SJCRH30 (cell line): ENCODE measurements at regions not wholly inside any gene's neighbourhood (a gene's known extent, or its start where the extent isn't known, plus 50 kb on each side); places are given as distances from the start of the nearest gene placed in this dataset.
"Not testable (repeated sequence)": the region's sequence is repeated elsewhere in the genome, so short reads cannot be mapped to it uniquely, and the experiment has no call there.

ENCODE experiments used
- DNase-seq, 2 experiments: peaks; one replicate each; pipeline ENCODE4 v3.0.0-alpha.2; 2015 to 2020
- H3K27ac ChIP-seq: fragments of 250-450 bp; sonication (Bioruptor Pico); 2 replicates; pipeline ENCODE4 v1.5.1; 2020; ENCODE audit warnings: mild to moderate bottlenecking, moderate library complexity
- H3K27me3 ChIP-seq: fragments of 250-450 bp; sonication (Bioruptor Pico); 2 replicates; pipeline ENCODE4 v1.5.1; 2020; ENCODE audit warnings: mild to moderate bottlenecking, moderate library complexity
- H3K36me3 ChIP-seq: fragments of 250-450 bp; sonication (Bioruptor Pico); 2 replicates; pipeline ENCODE4 v1.5.1; 2020; ENCODE audit warnings: mild to moderate bottlenecking, moderate library complexity
- H3K4me1 ChIP-seq: fragments of 250-450 bp; sonication (Bioruptor Pico); 2 replicates; pipeline ENCODE4 v1.5.1; 2020; ENCODE audit warnings: mild to moderate bottlenecking, moderate library complexity
- H3K4me3 ChIP-seq: fragments of 250-450 bp; sonication (Bioruptor Pico); 2 replicates; pipeline ENCODE4 v1.5.1; 2020; ENCODE audit warnings: mild to moderate bottlenecking, moderate library complexity
- H3K9me3 ChIP-seq: fragments of 250-450 bp; sonication (Bioruptor Pico); replicated peaks from 2 replicates; pipeline ENCODE4 v1.5.1; 2020; ENCODE audit warnings: mild to moderate bottlenecking, moderate library complexity

DNA sequence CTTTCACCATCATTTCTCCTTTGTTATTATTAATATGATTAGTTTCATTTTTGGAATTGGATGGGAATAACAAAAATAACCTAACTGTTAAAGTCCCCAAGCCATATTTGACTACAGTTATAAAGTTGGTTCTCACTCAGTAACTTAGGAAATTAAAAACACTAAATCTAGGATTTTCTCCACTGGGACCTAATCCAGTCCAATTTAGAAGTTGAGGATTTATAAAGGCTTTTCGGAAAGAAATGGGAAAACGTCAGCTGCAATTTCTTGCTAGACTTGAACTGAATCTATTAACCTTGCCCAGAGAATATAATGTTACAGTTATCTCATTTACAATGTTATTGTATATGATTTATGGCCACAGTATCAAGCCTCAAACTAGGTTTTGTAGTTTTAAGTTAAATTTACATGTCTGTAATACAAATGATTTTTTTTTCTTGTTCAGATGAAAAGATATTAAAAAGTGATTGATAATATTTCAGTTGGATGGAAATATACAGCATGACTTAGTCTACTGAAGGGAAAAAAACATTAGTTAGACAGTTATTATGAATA lies 524.3 kb upstream of the GRAMD2B start:
- Histone ChIP-seq H3K36me3 (no peaks in the 10 kb centered on the region), H3K4me1 (no peaks in the 10 kb centered on the region)
- DNase-seq = no peak

DNA sequence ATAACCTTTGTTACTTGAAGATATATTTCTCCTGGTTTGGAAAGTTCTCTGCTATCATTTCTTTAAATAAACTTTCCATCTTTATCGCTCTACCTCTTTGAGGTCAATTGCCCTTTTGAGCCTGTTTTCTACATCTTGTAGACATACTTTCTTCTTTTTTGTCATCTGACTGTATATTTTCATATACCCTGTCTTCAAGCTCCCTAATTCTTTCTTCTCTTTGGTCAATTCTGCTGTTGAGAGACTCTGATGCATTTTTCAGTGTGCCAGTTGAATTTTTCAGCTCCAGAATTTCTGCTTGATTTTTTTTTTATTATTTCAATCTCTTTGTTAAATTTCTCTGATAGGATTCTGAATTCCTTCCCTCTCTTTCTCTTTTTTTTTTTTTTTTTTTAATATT lies 511.2 kb upstream of the GRAMD2B start:
- no peak for DNase-seq
- Histone ChIP-seq H3K4me3 (no peak overlapping the region), H3K9me3 (no peaks in the 10 kb centered on the region; the same call in none of the 2 replicates), H3K4me1 (no peaks in the 10 kb centered on the region), H3K36me3 (no peaks in the 10 kb centered on the region), H3K27ac (no peak overlapping the region), H3K27me3 (no peaks in the 10 kb centered on the region)

More for the DNA sequence above, 524.3 kb upstream of the GRAMD2B start:
- no peak overlapping the region for H3K27ac ChIP-seq
- no peak overlapping the region for H3K4me3 ChIP-seq
- H3K9me3 ChIP-seq = no peaks in the 10 kb centered on the region; the same call in 1 of the 2 replicates
- no peaks in the 10 kb centered on the region for H3K27me3 ChIP-seq

DNA sequence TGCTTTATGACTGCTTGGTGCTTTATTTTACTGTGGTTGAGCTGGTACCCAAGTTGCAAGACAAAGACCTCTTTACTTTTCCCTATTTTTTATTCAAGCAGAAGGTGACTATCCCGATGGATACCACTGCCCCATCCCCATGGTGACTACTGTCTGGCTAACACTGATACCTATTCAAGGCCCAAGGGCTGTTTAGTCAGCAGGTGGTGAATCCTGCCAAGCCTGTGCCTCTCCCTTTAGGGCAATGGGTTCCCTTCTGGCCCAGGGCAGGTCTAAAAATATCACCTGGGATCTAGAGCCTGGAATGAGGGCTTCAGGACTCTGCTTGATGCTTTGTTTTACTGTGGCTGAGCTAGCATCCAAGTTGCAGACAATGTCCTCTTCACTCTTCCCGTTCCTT lies 510.0 kb upstream of the GRAMD2B start:
- no peaks in the 10 kb centered on the region for H3K4me1 ChIP-seq
- H3K36me3 ChIP-seq = no peaks in the 10 kb centered on the region
- no peak overlapping the region for H3K4me3 ChIP-seq
- no peaks in the 10 kb centered on the region; the same call in none of the 2 replicates for H3K9me3 ChIP-seq
- DNase-seq = no peak
- no peak overlapping the region for H3K27ac ChIP-seq
- H3K27me3 ChIP-seq = no peaks in the 10 kb centered on the region

DNA sequence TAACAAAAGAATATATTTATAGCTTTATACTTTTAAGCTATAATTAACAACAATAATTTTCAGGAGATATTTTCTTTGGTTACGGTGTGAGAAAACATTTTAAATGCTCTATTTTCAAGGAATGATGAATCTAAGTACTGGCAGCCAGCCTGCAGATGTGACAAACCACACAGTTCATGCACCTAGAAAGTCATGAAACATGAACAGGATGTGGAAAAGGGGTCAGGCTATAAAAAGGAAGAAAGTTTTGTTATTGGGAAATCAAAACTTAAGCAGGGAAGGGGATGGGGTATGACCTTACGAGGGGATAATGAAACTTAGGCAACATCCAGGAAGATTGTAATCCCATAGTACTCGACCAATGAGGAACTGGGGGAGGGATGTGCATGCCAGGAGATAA lies 508.7 kb upstream of the GRAMD2B start:
- DNase-seq = no peak
- H3K36me3 ChIP-seq = no peaks in the 10 kb centered on the region
- H3K4me1 ChIP-seq = no peaks in the 10 kb centered on the region
- no peaks in the 10 kb centered on the region; the same call in none of the 2 replicates for H3K9me3 ChIP-seq
- no peak overlapping the region for H3K27ac ChIP-seq
- no peak overlapping the region for H3K4me3 ChIP-seq
- H3K27me3 ChIP-seq = no peaks in the 10 kb centered on the region

DNA sequence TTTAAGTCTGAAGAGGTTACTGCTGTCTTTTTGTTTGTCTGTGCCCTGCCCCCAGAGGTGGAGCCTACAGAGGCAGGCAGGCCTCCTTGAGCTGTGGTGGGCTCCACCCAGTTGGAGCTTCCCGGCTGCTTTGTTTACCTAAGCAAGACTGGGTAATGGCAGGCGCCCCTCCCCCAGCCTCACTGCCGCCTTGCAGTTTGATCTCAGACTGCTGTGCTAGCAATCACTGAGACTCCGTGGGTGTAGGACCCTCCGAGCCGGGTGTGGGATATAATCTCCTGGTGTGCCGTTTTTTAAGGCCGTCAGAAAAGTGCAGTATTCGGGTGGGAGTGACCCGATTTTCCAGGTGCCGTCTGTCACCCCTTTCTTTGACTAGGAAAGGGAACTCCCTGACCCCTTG lies 499.3 kb upstream of the GRAMD2B start:
- not testable (repeated sequence) for H3K4me3 ChIP-seq, H3K27ac ChIP-seq, H3K9me3 ChIP-seq, H3K27me3 ChIP-seq, H3K36me3 ChIP-seq, DNase-seq, H3K4me1 ChIP-seq

DNA sequence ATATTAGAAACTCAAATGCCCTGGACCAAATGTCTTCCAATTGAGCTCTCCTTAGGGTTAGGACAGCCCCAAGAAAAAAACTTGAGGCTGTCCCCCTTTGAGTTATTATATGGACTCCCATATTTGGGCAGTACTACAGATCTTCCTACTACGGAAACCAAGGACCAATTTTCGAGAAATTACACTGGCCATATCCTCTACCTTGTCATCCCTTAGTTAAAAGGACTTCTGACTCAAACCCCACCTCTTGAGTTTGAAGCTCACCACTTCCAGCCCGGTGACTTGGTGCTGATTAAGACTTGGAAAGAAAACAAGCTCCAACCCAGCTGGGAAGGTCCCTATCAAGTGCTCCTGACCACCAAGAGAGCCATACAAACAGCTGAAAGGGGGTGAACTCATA lies 497.0 kb upstream of the GRAMD2B start:
- Histone ChIP-seq H3K27ac (no peak overlapping the region), H3K4me1 (no peaks in the 10 kb centered on the region), H3K9me3 (0 out of 2 replicates have a peak, but pooled peaks cover 4% of the 10 kb centered on the region), H3K36me3 (no peaks in the 10 kb centered on the region), H3K4me3 (no peak overlapping the region), H3K27me3 (no peaks in the 10 kb centered on the region)
- DNase-seq = no peak

GRCh38 chr5:125928663-125929062 lies 494.5 kb upstream of the GRAMD2B start:
- Histone ChIP-seq H3K36me3 (no peaks in the 10 kb centered on the region), H3K4me3 (no peak overlapping the region), H3K4me1 (no peaks in the 10 kb centered on the region), H3K27me3 (no peaks in the 10 kb centered on the region), H3K27ac (no peak overlapping the region), H3K9me3 (0 out of 2 replicates have a peak, but pooled peaks cover 4% of the 10 kb centered on the region)
- no peak for DNase-seq

DNA sequence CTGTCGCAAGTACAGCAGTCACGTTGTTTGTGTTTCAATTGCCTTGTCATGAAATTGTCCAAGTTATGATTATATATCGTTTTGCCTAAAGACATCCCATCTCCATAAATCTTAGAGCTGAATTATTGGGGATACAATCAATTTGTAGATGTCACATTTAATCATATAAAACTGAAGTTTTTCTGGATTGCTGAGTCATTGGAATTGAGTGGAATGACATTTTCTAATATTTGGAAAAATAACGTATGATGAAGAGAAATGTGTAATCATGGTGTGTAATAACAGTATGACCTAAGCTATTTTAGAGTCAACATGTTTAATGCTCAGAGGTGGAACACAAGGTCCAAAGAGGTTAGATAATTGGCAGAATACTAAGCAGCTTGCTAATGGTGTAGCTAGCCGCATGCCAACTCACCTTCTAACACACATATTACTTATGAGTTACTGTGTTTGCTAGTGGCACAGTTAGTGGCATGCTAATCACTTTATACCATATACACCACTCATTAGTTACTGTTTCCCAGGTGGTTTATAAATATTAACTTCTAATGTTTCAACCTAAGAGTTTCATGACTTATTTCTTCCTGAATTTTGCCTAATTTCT lies 473.1 kb upstream of the GRAMD2B start:
- no peaks in the 10 kb centered on the region for H3K27me3 ChIP-seq
- no peak overlapping the region for H3K27ac ChIP-seq
- H3K4me1 ChIP-seq = no peaks in the 10 kb centered on the region
- H3K36me3 ChIP-seq = no peaks in the 10 kb centered on the region
- H3K9me3 ChIP-seq = no peaks in the 10 kb centered on the region
- DNase-seq = no peak
- no peak overlapping the region for H3K4me3 ChIP-seq

DNA sequence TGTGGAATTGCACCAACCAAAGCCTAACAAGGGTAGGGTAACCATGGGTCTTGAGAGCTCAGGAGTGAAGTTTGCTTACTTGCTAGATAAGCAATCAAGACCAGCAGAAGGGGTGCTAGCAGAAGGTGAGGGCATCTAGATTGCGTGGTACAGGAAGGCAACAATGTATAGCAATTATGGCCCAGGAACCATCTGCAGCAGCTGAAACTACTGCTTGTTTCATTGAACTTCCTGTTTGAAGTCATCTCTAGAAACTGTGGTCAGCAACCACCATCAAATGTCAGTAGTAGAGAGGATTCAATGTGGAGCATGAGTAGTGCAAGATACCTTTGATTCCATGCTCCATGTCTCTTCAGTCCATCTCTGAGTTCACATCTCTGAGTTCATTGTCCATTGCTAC lies 462.1 kb upstream of the GRAMD2B start:
- Histone ChIP-seq H3K9me3 (no peaks in the 10 kb centered on the region; the same call in 1 of the 2 replicates), H3K4me1 (no peaks in the 10 kb centered on the region), H3K27me3 (no peaks in the 10 kb centered on the region), H3K36me3 (no peaks in the 10 kb centered on the region), H3K27ac (no peak overlapping the region), H3K4me3 (no peak overlapping the region)
- no peak for DNase-seq

GRCh38 chr5:125965577-125965976 lies 457.6 kb upstream of the GRAMD2B start:
- Histone ChIP-seq H3K36me3 (no peaks in the 10 kb centered on the region), H3K9me3 (no peaks in the 10 kb centered on the region), H3K4me1 (no peaks in the 10 kb centered on the region), H3K4me3 (no peak overlapping the region), H3K27me3 (no peaks in the 10 kb centered on the region), H3K27ac (no peak overlapping the region)
- no peak for DNase-seq

DNA sequence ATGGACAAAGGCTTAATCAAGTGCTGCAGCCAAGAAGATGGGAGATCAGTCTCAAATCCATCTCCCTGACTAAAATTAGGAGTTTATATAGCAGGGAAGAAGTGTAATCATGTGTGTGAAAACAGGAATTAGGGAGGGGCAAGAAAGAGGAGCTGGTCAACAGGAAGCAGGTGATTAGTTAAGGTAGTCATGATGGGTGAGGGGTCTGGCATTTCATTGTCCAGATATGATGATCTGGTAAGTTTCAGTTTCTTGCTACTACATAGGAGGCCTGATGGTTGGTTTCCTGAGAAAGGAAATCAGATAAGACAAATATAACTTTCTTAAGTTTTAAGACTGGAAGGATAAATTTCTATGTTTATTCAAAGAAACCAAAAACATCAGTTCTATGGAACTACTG lies 455.6 kb upstream of the GRAMD2B start:
- Histone ChIP-seq H3K36me3 (no peaks in the 10 kb centered on the region), H3K9me3 (no peaks in the 10 kb centered on the region), H3K4me1 (no peaks in the 10 kb centered on the region), H3K27ac (no peak overlapping the region), H3K4me3 (no peak overlapping the region), H3K27me3 (no peaks in the 10 kb centered on the region)
- DNase-seq = no peak

GRCh38 chr5:125969011-125969813 lies 454.0 kb upstream of the GRAMD2B start:
- DNase-seq = no peak
- Histone ChIP-seq H3K27me3 (no peaks in the 10 kb centered on the region), H3K9me3 (no peaks in the 10 kb centered on the region), H3K4me3 (no peak overlapping the region), H3K4me1 (no peaks in the 10 kb centered on the region), H3K27ac (no peak overlapping the region), H3K36me3 (no peaks in the 10 kb centered on the region)

- Histone ChIP-seq H3K36me3 (no peaks in the 10 kb centered on the region), H3K27me3 (no peaks in the 10 kb centered on the region)
Measured at GRCh38 chr5:125969814-125970171, 453.4 kb upstream of the GRAMD2B start.

DNA sequence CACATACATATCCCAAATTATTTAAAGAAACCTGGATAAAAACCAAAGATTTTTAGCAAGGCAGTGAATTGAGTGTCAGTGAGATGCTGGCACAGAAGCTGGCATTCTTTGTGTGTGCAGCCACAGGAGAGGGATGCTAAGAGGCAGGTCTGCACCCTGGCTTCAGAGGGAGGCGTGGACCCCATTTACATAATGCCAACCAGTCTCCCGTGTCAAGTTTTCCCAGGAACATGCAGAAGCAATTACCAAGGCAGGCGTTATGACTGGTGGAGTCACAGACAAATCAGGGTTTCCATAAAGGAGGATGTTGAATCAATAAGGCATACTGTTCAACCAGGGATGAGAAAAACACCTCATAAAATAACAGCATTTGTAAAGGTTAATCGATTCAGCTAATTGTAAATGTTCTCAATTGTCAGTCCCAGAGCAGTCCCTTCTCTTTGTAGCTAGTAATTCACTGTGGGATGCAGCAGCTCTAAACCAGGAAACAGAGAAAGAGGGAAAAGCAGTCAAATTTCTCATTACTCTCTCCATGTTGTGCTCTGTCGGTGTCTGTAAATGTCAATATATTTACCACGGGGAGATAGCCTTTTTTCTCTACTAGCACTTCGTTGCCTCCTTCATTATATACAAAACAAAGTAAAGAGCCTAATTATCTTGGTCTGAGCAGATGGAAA lies 452.4 kb upstream of the GRAMD2B start:
- no peak overlapping the region for H3K4me3 ChIP-seq
- DNase-seq = no peak

More at GRCh38 chr5:125969814-125970171, 453.4 kb upstream of the GRAMD2B start:
- Histone ChIP-seq H3K9me3 (no peaks in the 10 kb centered on the region), H3K4me1 (no peaks in the 10 kb centered on the region), H3K27ac (no peak overlapping the region), H3K4me3 (no peak overlapping the region)
- no peak for DNase-seq

GRCh38 chr5:125972706-125973105 lies 450.5 kb upstream of the GRAMD2B start:
- Histone ChIP-seq H3K4me1 (no peaks in the 10 kb centered on the region), H3K9me3 (no peaks in the 10 kb centered on the region), H3K27ac (no peak overlapping the region), H3K36me3 (no peaks in the 10 kb centered on the region), H3K27me3 (no peaks in the 10 kb centered on the region), H3K4me3 (no peak overlapping the region)
- no peak for DNase-seq

More for the DNA sequence above, 452.4 kb upstream of the GRAMD2B start:
- Histone ChIP-seq H3K36me3 (no peaks in the 10 kb centered on the region), H3K27ac (no peak overlapping the region), H3K27me3 (no peaks in the 10 kb centered on the region), H3K9me3 (no peaks in the 10 kb centered on the region), H3K4me1 (no peaks in the 10 kb centered on the region)
